ENCODE measurements at regions not wholly inside any gene's neighbourhood (a gene's known extent, or its start where the extent isn't known, plus 50 kb on each side); places are given as distances from the start of the nearest gene placed in this dataset.

DNA sequence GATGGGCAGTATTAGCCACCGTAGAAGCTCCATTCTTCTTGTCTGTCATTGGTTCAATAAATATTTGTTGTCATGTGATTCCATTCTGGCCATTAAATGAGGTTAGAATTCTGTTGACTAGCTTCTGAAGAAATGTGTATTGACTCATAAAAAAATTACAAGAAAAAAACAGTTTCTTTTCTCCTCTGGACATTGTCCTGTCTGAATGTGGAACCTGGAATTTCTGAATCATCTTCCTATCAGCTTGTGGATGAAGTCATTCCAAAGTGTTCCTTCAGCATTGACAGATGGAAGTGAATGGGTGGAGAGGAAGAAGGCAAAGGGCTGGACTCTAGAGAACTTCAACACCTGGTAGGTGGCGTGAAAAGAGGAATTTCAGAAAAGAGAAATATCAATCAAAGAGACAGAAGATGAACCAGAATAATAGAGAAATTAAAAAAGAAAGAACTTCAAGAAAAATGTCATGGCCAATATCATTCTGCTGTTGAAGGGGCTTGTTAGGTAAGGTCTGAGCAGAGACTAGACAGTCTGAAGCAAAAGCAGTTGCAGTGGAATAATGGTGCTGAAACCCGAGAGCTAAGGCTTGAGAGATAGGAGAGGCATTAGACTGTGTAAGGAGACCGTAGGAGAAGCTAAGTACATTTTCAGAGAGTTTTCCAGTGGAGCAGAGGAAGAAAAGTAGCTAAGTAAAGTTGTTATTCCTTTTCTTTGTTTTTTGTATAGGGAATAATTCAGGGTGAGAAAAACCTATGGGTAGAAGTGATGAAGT is 806.6 kb downstream of the SQOR start:
- no peak for TF ChIP-seq CTCF (IDR thresholded peaks at IDR 0.05; ENCODE audit: low read depth, low read length)
- no peak overlapping the region for H3K4me3 ChIP-seq (ENCODE audit: low read depth, low read length)

- no peak for TF ChIP-seq CTCF (IDR thresholded peaks at IDR 0.05; ENCODE audit: low read depth, low read length)
- no peak overlapping the region for H3K4me3 ChIP-seq (ENCODE audit: low read depth, low read length)
Measured at GRCh38 chr15:46442184-46442583, 807.4 kb downstream of the SQOR start.

DNA sequence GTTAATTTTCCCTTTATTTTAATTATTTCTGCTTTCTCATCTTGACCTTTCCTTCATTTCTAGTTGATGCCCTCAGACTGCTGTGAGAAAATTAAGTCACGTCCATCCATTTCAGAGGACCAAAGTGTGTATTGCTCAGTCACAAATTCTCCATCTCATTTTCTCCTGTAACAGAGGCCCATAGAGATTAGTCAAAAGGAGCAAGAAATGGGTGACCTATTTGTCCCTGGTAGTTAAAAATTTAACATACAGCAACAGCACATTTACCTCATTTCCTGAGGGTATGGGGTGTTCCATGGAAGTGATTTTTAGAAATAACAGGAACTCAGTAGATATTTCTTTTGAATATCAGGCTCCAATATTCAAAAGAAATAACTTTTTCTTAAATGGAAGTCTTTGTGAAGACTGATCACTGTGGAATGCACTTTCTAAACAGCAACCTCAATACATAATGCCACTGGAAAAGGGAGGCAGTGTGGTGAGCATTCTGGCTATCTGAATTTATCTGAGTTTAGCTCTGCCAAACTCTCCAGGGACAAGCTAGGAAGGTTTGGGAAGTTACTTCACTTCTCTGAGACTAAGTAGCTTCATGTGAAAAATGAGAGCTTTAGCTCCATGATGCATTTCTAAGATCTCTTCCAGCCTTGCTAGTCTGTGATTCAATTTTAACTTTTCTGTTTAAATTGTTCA is 808.2 kb downstream of the SQOR start:
- TF ChIP-seq CTCF (IDR thresholded peaks at IDR 0.05; ENCODE audit: low read depth, low read length), result no peak
- H3K4me3 ChIP-seq (ENCODE audit: low read depth, low read length), result no peak overlapping the region

GRCh38 chr15:46450112-46450809 is 815.4 kb downstream of the SQOR start:
- no peak overlapping the region for H3K4me3 ChIP-seq (ENCODE audit: low read depth, low read length)
- no peak for TF ChIP-seq CTCF (IDR thresholded peaks at IDR 0.05; ENCODE audit: low read depth, low read length)

GRCh38 chr15:46450810-46451182 is 816.0 kb downstream of the SQOR start:
- no peak for TF ChIP-seq CTCF (IDR thresholded peaks at IDR 0.05; ENCODE audit: low read depth, low read length)
- H3K4me3 ChIP-seq (ENCODE audit: low read depth, low read length), result no peak overlapping the region

DNA sequence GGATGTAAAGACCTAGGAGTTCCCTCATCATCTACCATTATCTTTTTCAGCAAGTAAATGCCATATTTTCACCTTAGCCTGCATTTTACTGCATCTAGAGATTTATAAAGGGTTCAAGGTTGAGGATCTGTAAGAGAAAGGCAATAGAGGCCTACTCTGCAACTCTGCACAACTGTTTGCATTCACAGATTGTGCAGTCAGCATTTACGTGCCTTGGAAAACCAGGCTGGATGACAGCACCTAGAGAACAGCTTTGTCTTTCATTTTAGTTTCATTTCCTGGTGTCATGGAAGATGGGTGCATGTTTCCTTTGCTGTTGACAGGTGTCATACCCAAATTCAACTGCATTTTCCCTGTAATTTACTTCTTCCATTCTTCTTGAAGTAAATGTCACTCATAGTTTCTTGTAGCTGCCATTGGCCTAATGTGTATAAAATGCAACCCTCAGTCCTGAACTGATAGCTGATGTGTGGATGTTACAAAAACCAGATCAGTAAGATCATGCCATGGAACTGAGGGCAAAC is 817.5 kb downstream of the SQOR start:
- no peak for TF ChIP-seq CTCF (IDR thresholded peaks at IDR 0.05; ENCODE audit: low read depth, low read length)
- no peak overlapping the region for H3K4me3 ChIP-seq (ENCODE audit: low read depth, low read length)

Measured in WI38 (cell line).